LNCaP clone FGC (cell line): ENCODE measurements at regions not wholly inside any gene's neighbourhood (a gene's known extent, or its start where the extent isn't known, plus 50 kb on each side); places are given as distances from the start of the nearest gene placed in this dataset.

Source experiments
- DNase-seq: peaks from one replicate; pipeline ENCODE4 v3.0.0-alpha.2; 2011; ENCODE audit warnings: low read depth
- H3K4me3 ChIP-seq: 2 replicates; pipeline ENCODE4 v1.5.1; 2011; ENCODE audit warnings: mild to moderate bottlenecking, low read depth, low read length, control low read depth
- CTCF ChIP-seq: IDR thresholded peaks from 2 replicates; pipeline ENCODE4 v1.5.1; 2012; ENCODE audit warnings: mild to moderate bottlenecking; ENCODE audit not compliant: control insufficient read depth, insufficient read depth; ENCODE audit errors: extremely low read depth

DNA sequence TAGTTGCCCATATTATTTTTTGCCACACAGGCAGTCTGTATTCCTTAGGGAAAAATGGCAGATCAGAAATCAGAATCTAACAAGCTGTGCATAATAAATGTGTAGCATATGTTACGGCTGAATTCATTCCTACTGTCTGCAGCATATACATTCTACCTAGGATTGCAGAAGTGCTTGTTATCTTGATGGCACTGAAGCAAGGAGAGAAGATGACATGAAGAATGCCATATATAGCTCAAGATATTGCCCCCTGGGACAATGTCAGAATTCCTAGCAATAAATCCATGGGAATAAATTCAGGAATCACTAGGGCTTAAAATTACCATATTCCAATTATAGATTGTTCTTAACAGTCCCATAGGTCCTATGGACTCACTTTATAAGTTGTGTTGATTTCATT lies 293.0 kb upstream of the CNR1 start:
- no peak for DNase-seq
- no peak for TF ChIP-seq CTCF
- H3K4me3 ChIP-seq = no peak overlapping the region

DNA sequence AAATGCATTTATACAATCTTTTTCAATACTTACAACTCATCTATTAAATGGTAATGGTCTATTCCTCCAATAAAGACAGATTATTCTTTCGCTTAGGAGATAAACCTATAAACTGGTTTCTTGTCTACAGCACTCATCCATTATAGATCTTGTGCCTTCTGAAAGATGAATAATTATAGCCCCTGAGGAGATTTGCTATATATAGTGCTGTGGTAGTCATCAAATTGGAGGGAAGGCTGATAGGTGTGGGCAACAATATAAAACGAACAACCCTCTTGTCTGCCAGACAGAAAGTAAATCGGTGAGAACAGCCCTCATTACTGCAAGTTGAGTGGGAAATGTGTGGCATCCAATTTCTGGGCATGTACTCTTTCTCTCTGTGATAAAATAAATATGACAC lies 292.5 kb upstream of the CNR1 start:
- no peak overlapping the region for H3K4me3 ChIP-seq
- no peak for TF ChIP-seq CTCF
- DNase-seq = no peak

DNA sequence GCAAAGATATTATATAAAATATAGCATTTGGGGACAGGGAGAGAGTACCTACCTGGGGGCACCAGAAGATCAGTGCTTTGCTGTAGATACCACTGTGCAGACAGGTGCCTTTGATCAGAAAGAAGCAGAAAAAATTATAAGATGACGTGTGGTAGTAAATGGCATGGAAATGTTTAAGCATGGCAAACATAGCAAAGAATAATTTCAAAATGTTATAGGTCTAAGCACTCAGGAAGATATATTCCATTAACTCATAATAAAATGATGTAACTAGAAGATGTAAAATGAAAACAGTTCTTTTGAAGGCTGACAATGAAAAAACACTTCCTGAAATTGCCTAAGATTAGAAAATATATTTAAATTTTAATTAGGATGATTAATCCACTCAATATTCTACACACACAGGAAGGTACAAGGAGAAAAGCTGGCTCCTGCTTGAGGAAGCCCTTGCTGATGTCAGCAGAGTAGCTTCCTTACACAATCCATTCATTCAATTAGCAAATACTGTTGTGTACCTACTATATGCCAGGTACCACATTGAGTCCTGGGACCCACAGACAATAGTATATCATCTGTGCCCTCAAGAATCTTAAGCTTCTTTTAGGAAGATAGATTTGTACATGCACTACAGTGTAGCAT lies 290.2 kb upstream of the CNR1 start:
- no peak for TF ChIP-seq CTCF
- no peak overlapping the region for H3K4me3 ChIP-seq
- no peak for DNase-seq

DNA sequence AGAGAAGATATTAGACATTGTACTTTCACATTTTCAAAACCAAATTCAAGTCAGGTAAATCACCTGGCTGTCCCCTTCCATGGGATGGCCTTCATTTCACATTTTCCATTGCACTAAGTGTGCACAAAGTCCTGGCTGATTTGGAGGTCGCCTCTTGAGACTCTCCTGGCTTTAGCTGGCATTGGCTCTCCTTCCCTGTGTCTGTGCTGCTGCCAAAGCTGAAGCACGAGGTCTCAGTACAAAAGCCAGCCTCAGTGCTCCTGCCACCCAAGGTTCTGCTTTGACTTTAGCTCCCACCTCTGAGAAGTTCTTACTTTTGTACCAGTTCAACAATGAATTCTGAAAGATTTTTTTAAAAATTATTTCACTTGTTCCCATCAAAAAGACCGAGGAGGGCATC lies 289.2 kb upstream of the CNR1 start:
- DNase-seq = no peak
- H3K4me3 ChIP-seq = no peak overlapping the region
- no peak for TF ChIP-seq CTCF

- TF ChIP-seq CTCF = no peak
- no peak overlapping the region for H3K4me3 ChIP-seq
- DNase-seq = no peak
These were observed 288.5 kb upstream of the CNR1 start for GRCh38 chr6:88454658-88455057.

DNA sequence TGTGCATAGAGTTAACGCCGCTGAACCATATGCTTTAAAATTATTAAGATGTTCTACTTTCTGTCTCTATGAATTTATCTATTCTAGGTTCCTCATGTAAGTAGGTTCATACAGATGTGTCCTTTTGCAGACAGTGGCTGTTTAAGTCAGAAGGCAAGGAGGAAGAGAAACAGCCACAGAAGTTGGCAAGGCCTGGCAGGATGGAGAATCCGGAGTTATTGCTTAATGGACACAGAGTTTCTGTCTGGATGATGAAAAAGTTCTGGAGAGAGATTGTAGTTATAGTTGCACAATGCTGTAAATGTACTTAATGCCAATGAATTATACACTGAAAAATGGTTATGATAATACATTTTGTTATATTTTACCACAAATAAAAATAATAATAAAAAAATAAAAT lies 283.6 kb upstream of the CNR1 start:
- H3K4me3 ChIP-seq = no peak overlapping the region
- no peak for TF ChIP-seq CTCF
- no peak for DNase-seq
